ENCODE measurements at regions not wholly inside any gene's neighbourhood (a gene's known extent, or its start where the extent isn't known, plus 50 kb on each side); places are given as distances from the start of the nearest gene placed in this dataset.
"Not testable (repeated sequence)": the region's sequence is repeated elsewhere in the genome, so short reads cannot be mapped to it uniquely, and the experiment has no call there.

- Histone ChIP-seq H4K91ac (ENCODE audit: insufficient read length, low read depth, low read length) (no peak overlapping the region), H4K20me1 (ENCODE audit: control insufficient read depth, insufficient read depth, insufficient read length) (no peaks in the 10 kb centered on the region), H3K14ac (ENCODE audit: insufficient read depth, low read length) (no peak overlapping the region), H3K9me3 (ENCODE audit: control insufficient read depth, low read depth, low read length) (peaks cover 31% of the 10 kb centered on the region), H2BK12ac (ENCODE audit: insufficient read length, low read depth, low read length) (no peak overlapping the region), H3K4ac (ENCODE audit: low read depth, low read length) (no peak overlapping the region), H2AFZ (ENCODE audit: low read length) (no peak overlapping the region), H3K9ac (ENCODE audit: extremely low read depth, insufficient read length, low read length) (no peak overlapping the region), H2BK20ac (ENCODE audit: low read depth, low read length, poor library complexity, severe bottlenecking) (no peak overlapping the region), H3K23me2 (ENCODE audit: insufficient read length, low read depth, low read length, poor library complexity, severe bottlenecking) (no peaks in the 10 kb centered on the region), H3K56ac (ENCODE audit: insufficient read length, low read depth, low read length) (no peak overlapping the region), H3K79me1 (ENCODE audit: insufficient read depth, low read depth, low read length, poor library complexity, severe bottlenecking) (no peaks in the 10 kb centered on the region), H4K8ac (replicated peaks; ENCODE audit: insufficient read length, low read depth, low read length) (no peak overlapping the region), H3K18ac (ENCODE audit: insufficient read length, low read depth, low read length) (no peak overlapping the region), H3K79me2 (ENCODE audit: insufficient read depth, low read length) (no peaks in the 10 kb centered on the region), H4K5ac (ENCODE audit: insufficient read length, low read depth, low read length) (no peak overlapping the region), H3K27me3 (ENCODE audit: insufficient read depth, low read length) (no peaks in the 10 kb centered on the region), H2BK15ac (ENCODE audit: low read depth, low read length) (no peak overlapping the region), H3K23ac (ENCODE audit: insufficient read length, low read depth, low read length) (no peak overlapping the region), H2BK5ac (ENCODE audit: insufficient read length, low read length) (no peak overlapping the region), H2AK5ac (ENCODE audit: insufficient read length, low read length) (no peak overlapping the region), H3K4me1 (ENCODE audit: insufficient read depth, low read length) (no peaks in the 10 kb centered on the region), H3K4me2 (ENCODE audit: insufficient read depth, insufficient read length, low read length) (no peak overlapping the region), H3K27ac (ENCODE audit: insufficient read length, low read depth, low read length) (no peak overlapping the region), H3T11ph (ENCODE audit: low read length) (no peak overlapping the region), H2BK120ac (ENCODE audit: low read depth, low read length, poor library complexity, severe bottlenecking) (no peak overlapping the region)
- Mint-ChIP-seq H3K27ac (no peak overlapping the region), H3K27me3 (ENCODE audit: low read depth) (peaks cover 2% of the 10 kb centered on the region), H3K36me3 (ENCODE audit: insufficient read depth in 1 of 3, low read depth in 3 of 3) (peaks cover 10 to 20% (median 14%) of the 10 kb centered on the region in 3 experiments), H3K4me3 (no peak overlapping the region), H3K4me1 (no peaks in the 10 kb centered on the region), H3K9me3 (peaks cover 84 to 87% of the 10 kb centered on the region in 2 experiments)
- DNase-seq = no peak
- no CpG with 5 or more reads among the region's 42 CpGs for WGBS (ENCODE audit: extremely low coverage, insufficient read length, low lambda C conversion rate)
- TF ChIP-seq CTCF (conservative IDR thresholded peaks at IDR 0.05) = no peak
Observed at GRCh38 chr12:34219046-34219770, 196.9 kb downstream of the ALG10 start.

DNA sequence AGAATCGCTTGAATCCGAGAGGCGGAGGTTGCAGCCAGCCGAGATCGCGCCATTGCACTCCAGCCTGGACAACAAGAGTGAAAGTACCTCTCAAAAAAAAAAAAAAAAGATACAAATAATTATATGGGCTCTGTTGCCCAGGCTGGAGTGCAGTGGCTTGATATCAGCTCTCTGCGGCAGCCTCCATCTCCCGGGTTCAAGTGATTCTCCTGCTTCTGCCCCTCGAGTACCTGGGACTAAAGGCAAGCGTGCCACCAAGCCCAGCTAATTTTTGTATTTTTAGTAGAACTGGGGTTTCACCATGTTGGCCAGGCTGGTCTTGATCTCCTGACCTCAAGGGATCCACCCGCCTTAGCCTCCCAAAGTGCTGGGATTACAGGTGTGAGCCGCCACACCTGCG lies 197.8 kb downstream of the ALG10 start:
- DNase-seq; H3K79me2 ChIP-seq (ENCODE audit: insufficient read depth, low read length); H4K91ac ChIP-seq (ENCODE audit: insufficient read length, low read depth, low read length); H3K27ac Mint-ChIP-seq; H3K9ac ChIP-seq (ENCODE audit: extremely low read depth, insufficient read length, low read length); H3K27me3 ChIP-seq (ENCODE audit: insufficient read depth, low read length); H3K4me3 Mint-ChIP-seq; H2BK20ac ChIP-seq (ENCODE audit: low read depth, low read length, poor library complexity, severe bottlenecking); H3K56ac ChIP-seq (ENCODE audit: insufficient read length, low read depth, low read length); H2AK5ac ChIP-seq (ENCODE audit: insufficient read length, low read length); H2BK12ac ChIP-seq (ENCODE audit: insufficient read length, low read depth, low read length); H3K4ac ChIP-seq (ENCODE audit: low read depth, low read length); H2BK5ac ChIP-seq (ENCODE audit: insufficient read length, low read length); H3K14ac ChIP-seq (ENCODE audit: insufficient read depth, low read length); H2BK120ac ChIP-seq (ENCODE audit: low read depth, low read length, poor library complexity, severe bottlenecking); H3K4me1 Mint-ChIP-seq; H3K4me1 ChIP-seq (ENCODE audit: insufficient read depth, low read length); H4K8ac ChIP-seq (replicated peaks; ENCODE audit: insufficient read length, low read depth, low read length); H3T11ph ChIP-seq (ENCODE audit: low read length); H3K27me3 Mint-ChIP-seq (ENCODE audit: low read depth); H3K27ac ChIP-seq (ENCODE audit: insufficient read length, low read depth, low read length); H3K23me2 ChIP-seq (ENCODE audit: insufficient read length, low read depth, low read length, poor library complexity, severe bottlenecking); H3K4me2 ChIP-seq (ENCODE audit: insufficient read depth, insufficient read length, low read length); H4K5ac ChIP-seq (ENCODE audit: insufficient read length, low read depth, low read length); H2BK15ac ChIP-seq (ENCODE audit: low read depth, low read length); H3K23ac ChIP-seq (ENCODE audit: insufficient read length, low read depth, low read length); H4K20me1 ChIP-seq (ENCODE audit: control insufficient read depth, insufficient read depth, insufficient read length); H3K18ac ChIP-seq (ENCODE audit: insufficient read length, low read depth, low read length); H2AFZ ChIP-seq (ENCODE audit: low read length); H3K79me1 ChIP-seq (ENCODE audit: insufficient read depth, low read depth, low read length, poor library complexity, severe bottlenecking): not testable (repeated sequence)
- Mint-ChIP-seq H3K36me3 (ENCODE audit: insufficient read depth in 1 of 3, low read depth in 3 of 3) (peaks cover 10 to 18% (median 13%) of the 10 kb centered on the region in 3 experiments), H3K9me3 (peaks cover 82 to 85% of the 10 kb centered on the region in 2 experiments)
- no CpG with 5 or more reads among the region's 13 CpGs for WGBS (ENCODE audit: extremely low coverage, insufficient read length, low lambda C conversion rate)
- peaks cover 24% of the 10 kb centered on the region for H3K9me3 ChIP-seq (ENCODE audit: control insufficient read depth, low read depth, low read length)

Measured in H9 (cell line).